Epithelial cell of esophagus (primary cell): ENCODE measurements at regions not wholly inside any gene's neighbourhood (a gene's known extent, or its start where the extent isn't known, plus 50 kb on each side); places are given as distances from the start of the nearest gene placed in this dataset.

Experiments used
- DNase-seq: peaks from one replicate; pipeline ENCODE4 v3.0.0; 2010; ENCODE audit warnings: low read depth
- H3K4me3 ChIP-seq: 2 replicates; pipeline ENCODE4 v1.5.1; 2011; ENCODE audit warnings: mild to moderate bottlenecking, low read length, control low read depth
- TF ChIP-seq, protein P1 (sequence below): IDR thresholded peaks from 2 replicates; pipeline ENCODE4 v1.5.1; 2011; ENCODE audit warnings: low read depth, mild to moderate bottlenecking, low read length, control low read depth, inconsistent platforms; ENCODE audit not compliant: insufficient read depth; ENCODE audit errors: missing control alignments

GRCh38 chr20:59491884-59492283 lies 112.5 kb upstream of the PHACTR3 start:
- TF ChIP-seq, protein P1, sequence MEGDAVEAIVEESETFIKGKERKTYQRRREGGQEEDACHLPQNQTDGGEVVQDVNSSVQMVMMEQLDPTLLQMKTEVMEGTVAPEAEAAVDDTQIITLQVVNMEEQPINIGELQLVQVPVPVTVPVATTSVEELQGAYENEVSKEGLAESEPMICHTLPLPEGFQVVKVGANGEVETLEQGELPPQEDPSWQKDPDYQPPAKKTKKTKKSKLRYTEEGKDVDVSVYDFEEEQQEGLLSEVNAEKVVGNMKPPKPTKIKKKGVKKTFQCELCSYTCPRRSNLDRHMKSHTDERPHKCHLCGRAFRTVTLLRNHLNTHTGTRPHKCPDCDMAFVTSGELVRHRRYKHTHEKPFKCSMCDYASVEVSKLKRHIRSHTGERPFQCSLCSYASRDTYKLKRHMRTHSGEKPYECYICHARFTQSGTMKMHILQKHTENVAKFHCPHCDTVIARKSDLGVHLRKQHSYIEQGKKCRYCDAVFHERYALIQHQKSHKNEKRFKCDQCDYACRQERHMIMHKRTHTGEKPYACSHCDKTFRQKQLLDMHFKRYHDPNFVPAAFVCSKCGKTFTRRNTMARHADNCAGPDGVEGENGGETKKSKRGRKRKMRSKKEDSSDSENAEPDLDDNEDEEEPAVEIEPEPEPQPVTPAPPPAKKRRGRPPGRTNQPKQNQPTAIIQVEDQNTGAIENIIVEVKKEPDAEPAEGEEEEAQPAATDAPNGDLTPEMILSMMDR = no peak
- no peak for DNase-seq

DNA sequence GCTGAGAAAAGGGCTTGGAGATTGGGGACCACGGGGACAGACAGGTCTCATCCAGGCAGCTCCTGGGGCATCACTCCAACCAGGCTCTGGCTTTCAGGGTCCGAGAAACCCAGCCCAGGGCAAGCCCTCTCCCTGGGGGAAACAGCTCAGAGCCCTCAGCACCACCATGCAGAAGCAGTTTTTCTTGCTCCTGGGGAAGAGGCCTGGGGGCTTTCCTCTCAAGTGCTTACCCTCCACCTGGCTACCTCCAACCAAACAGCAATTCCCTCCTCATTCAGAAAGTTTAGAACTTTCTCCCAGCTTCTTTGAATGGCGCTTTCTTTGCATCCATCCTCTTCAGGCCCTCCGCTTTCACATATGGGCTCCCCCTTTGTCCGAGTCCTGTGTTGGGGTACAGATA lies 110.4 kb upstream of the PHACTR3 start:
- DNase-seq = no peak
- no peak overlapping the region for H3K4me3 ChIP-seq
- TF ChIP-seq, protein P1 = no peak

More at GRCh38 chr20:59491884-59492283, 112.5 kb upstream of the PHACTR3 start:
- no peak overlapping the region for H3K4me3 ChIP-seq

- TF ChIP-seq, protein P1 = no peak
- H3K4me3 ChIP-seq = no peak overlapping the region
- DNase-seq = no peak
Measured at GRCh38 chr20:59495166-59495565, 109.2 kb upstream of the PHACTR3 start.

DNA sequence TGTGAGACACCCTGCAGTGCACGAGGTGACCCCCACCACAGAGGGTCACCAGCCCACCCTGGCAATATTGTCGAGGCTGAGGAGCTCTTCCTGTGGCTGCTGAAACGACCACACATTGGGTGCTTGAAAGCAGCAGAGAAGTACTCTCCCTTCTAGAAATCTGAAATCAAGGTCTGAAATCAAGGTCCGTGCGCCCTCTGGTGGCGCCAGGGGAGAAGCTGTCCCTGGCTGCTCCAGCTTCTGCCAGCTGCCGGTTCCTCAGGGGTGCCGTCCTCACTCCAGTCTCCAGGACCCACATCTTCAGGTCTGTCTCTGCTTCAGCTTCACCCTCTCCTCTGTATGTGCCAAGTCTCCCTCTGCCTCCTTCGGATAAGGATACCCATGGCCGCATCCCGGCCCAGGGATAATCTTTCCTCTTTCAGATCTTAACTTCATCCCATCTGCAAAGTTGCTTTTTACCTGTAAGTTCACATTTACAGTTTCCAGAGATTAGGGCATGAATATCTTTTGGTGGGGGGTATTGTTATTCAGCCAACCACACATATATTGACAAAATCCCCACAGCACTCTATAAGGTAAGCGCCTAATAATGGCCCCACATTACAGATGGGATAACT lies 108.3 kb upstream of the PHACTR3 start:
- H3K4me3 ChIP-seq = no peak overlapping the region
- TF ChIP-seq, protein P1 = peak; percentile 82
- DNase-seq = peak; percentile 68

- no peak for DNase-seq
- TF ChIP-seq, protein P1 = no peak
Measured at GRCh38 chr20:59498291-59498690, 106.0 kb upstream of the PHACTR3 start.

GRCh38 chr20:59499863-59500262 lies 104.5 kb upstream of the PHACTR3 start:
- no peak for DNase-seq
- no peak overlapping the region for H3K4me3 ChIP-seq
- TF ChIP-seq, protein P1 = no peak

More at GRCh38 chr20:59498291-59498690, 106.0 kb upstream of the PHACTR3 start:
- no peak overlapping the region for H3K4me3 ChIP-seq

DNA sequence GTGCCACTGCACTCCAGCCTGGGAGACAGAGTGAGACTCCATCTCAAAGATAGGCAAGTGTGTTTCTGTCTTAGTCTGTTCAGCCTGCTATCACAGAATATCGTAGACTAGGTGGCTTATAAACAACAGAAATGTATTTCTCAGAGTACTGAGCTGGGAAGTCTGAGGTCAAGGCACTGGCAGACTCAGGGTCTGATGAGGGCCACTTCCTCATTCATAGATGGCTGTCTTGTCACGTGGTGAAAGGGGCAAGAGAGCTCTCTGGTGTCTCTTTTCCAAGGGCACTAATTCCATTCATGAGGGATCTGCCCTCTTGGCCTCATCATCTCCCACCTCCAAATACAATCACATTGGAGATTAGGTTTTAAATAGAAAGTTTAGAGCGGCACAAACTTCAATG lies 95.6 kb upstream of the PHACTR3 start:
- TF ChIP-seq, protein P1 = no peak

More for the DNA sequence above, 95.6 kb upstream of the PHACTR3 start:
- no peak for DNase-seq
- H3K4me3 ChIP-seq = no peak overlapping the region
